SK-N-SH (cell line): ENCODE measurements at regions not wholly inside any gene's neighbourhood (a gene's known extent, or its start where the extent isn't known, plus 50 kb on each side); places are given as distances from the start of the nearest gene placed in this dataset.

Source experiments
- CTCF ChIA-PET: fragments of 300-600, 350-600 bp; formaldehyde crosslinking; extraction: SDS; loops from one replicate; lab custom pipeline; 2021; lab: Yijun Ruan, JAX
- POLR2A ChIA-PET: fragments of 350-600 bp; sonication (Branson Sonifier 250); formaldehyde crosslinking; extraction: SDS; loops from one replicate; lab custom pipeline; 2020; ENCODE audit warnings: antibody characterized with exemption, inconsistent platforms; lab: Yijun Ruan, JAX
- DNase-seq: peaks from one replicate; pipeline ENCODE4 v3.0.0; 2012
- H2AFZ ChIP-seq: fragments of 200-600 bp; sonication (generic); 2 replicates; pipeline ENCODE4 v1.8.1; 2016; ENCODE audit warnings: antibody characterized with exemption, mild to moderate bottlenecking, low read depth
- H3F3A ChIP-seq: fragments of 200-600 bp; sonication (generic); replicated peaks from 2 replicates; pipeline ENCODE3; 2016; ENCODE audit warnings: antibody characterized with exemption, mild to moderate bottlenecking; ENCODE audit not compliant: insufficient read depth
- H3K27ac ChIP-seq, 2 experiments: fragments of 200-500 bp in 1 of 2; fragments of 200-600 bp in 1 of 2; sonication (Bioruptor generic) in 1 of 2; sonication (generic), shearing (Covaris generic) in 1 of 2; 2 replicates each; pipeline versions ENCODE4 v1.5.1 to v1.6.1; 2014 to 2016; ENCODE audit warnings: low read depth in 2 of 2, inconsistent platforms in 1 of 2, low read length in 1 of 2, mild to moderate bottlenecking in 1 of 2, mixed read lengths in 1 of 2
- H3K27me3 ChIP-seq: fragments of 200-600 bp; sonication (generic), shearing (Covaris generic); 2 replicates; pipeline ENCODE4 v1.6.1; 2016; ENCODE audit warnings: mixed run types; ENCODE audit not compliant: insufficient read depth
- H3K36me3 ChIP-seq, 2 experiments: fragments of 200-500 bp in 1 of 2; fragments of 200-600 bp in 1 of 2; sonication (Bioruptor generic) in 1 of 2; sonication (generic) in 1 of 2; replicated peaks in 1 of 2; 2 replicates each; pipeline versions ENCODE3 to v1.5.1; 2014 to 2016; ENCODE audit warnings: low read length in 1 of 2, mild to moderate bottlenecking in 1 of 2; ENCODE audit not compliant: insufficient read depth in 2 of 2, control insufficient read depth in 1 of 2
- H3K4me1 ChIP-seq, 2 experiments: fragments of 200-500 bp in 1 of 2; fragments of 200-600 bp in 1 of 2; sonication (Bioruptor generic) in 1 of 2; sonication (generic), shearing (Covaris generic) in 1 of 2; 2 replicates each; pipeline versions ENCODE4 v1.5.1 to v1.6.1; 2014 to 2016; ENCODE audit warnings: low read depth in 1 of 2, low read length in 1 of 2, mixed run types in 1 of 2; ENCODE audit not compliant: insufficient read depth in 2 of 2, control insufficient read depth in 1 of 2
- H3K4me2 ChIP-seq: fragments of 200-600 bp; sonication (generic), shearing (Covaris generic); 2 replicates; pipeline ENCODE4 v1.6.1; 2017; ENCODE audit warnings: mixed run types
- H3K4me3 ChIP-seq, 2 experiments: fragments of 200-500 bp in 1 of 2; fragments of 200-600 bp in 1 of 2; sonication (Bioruptor generic) in 1 of 2; sonication (generic), shearing (Covaris generic) in 1 of 2; 2 replicates each; pipeline versions ENCODE4 v1.5.1 to v1.8.1; 2014 to 2016; ENCODE audit warnings: low read depth in 2 of 2, inconsistent platforms in 1 of 2, low read length in 1 of 2, mild to moderate bottlenecking in 1 of 2, mixed read lengths in 1 of 2, moderate library complexity in 1 of 2
- H3K79me2 ChIP-seq: fragments of 200-600 bp; sonication (generic); 2 replicates; pipeline ENCODE4 v1.8.1; 2017; ENCODE audit warnings: mild to moderate bottlenecking; ENCODE audit not compliant: insufficient read depth
- H3K9ac ChIP-seq: fragments of 200-600 bp; sonication (generic); 2 replicates; pipeline ENCODE4 v1.6.1; 2017; ENCODE audit warnings: mixed run types
- H3K9me2 ChIP-seq: fragments of 200-600 bp; sonication (generic); 2 replicates; pipeline ENCODE4 v1.6.1; 2017; ENCODE audit warnings: mixed run types
- H3K9me3 ChIP-seq: fragments of 200-600 bp; sonication (generic); 2 replicates; pipeline ENCODE4 v1.6.1; 2017; ENCODE audit warnings: mixed run types, mild to moderate bottlenecking, moderate library complexity
- H4K20me1 ChIP-seq: fragments of 200-600 bp; sonication (generic); 2 replicates; pipeline ENCODE4 v1.6.1; 2017; ENCODE audit warnings: mild to moderate bottlenecking, mixed run types; ENCODE audit not compliant: insufficient read depth
- CHD2 ChIP-seq: fragments of 150-350 bp; IDR thresholded peaks from 2 replicates; pipeline ENCODE4 v1.6.1; 2018; ENCODE audit warnings: low read length; ENCODE audit not compliant: partially characterized antibody
- EP300 ChIP-seq, 2 experiments: IDR thresholded peaks; 2 replicates each; pipeline versions ENCODE4 v1.4.0 to v1.6.1; 2012; ENCODE audit warnings: borderline replicate concordance in 1 of 2, low read depth in 1 of 2, low read length in 1 of 2
- EZH2phosphoT487 ChIP-seq: fragments of 200-600 bp; sonication (generic); IDR thresholded peaks from 2 replicates; pipeline ENCODE4 v1.6.1; 2017; ENCODE audit warnings: low read depth, mixed run types, mild to moderate bottlenecking, antibody characterized with exemption, moderate library complexity, borderline replicate concordance
- FOXJ3 ChIP-seq: sonication (generic); formaldehyde crosslinking; IDR thresholded peaks from 2 replicates; pipeline ENCODE4 v1.5.1; 2020; ENCODE audit warnings: mild to moderate bottlenecking, missing genetic modification reagents
- GABPA ChIP-seq: IDR thresholded peaks from 2 replicates; pipeline ENCODE4 v1.4.0; 2012; ENCODE audit warnings: low read depth, mild to moderate bottlenecking
- GATA2 ChIP-seq: sonication (generic); formaldehyde crosslinking; IDR thresholded peaks from 2 replicates; pipeline ENCODE4 v1.5.0; 2020; ENCODE audit warnings: mild to moderate bottlenecking, missing genetic modification reagents
- JUND ChIP-seq: IDR thresholded peaks from 2 replicates; pipeline ENCODE4 v1.4.0; 2012
- MAX ChIP-seq: IDR thresholded peaks from 2 replicates; pipeline ENCODE4 v1.4.0; 2012; ENCODE audit warnings: low read depth
- MEF2A ChIP-seq: IDR thresholded peaks from 2 replicates; pipeline ENCODE4 v1.4.0; 2012; ENCODE audit warnings: low read depth, borderline replicate concordance
- NRF1 ChIP-seq: IDR thresholded peaks from 2 replicates; pipeline ENCODE4 v1.6.1; 2012; ENCODE audit warnings: low read depth, mild to moderate bottlenecking, low read length
- POLR2AphosphoS5 ChIP-seq: IDR thresholded peaks from 2 replicates; pipeline ENCODE4 v1.6.1; 2012; ENCODE audit warnings: low read depth, low read length
- RCOR1 ChIP-seq: fragments of 150-350 bp; IDR thresholded peaks from 2 replicates; pipeline ENCODE4 v1.6.1; 2017; ENCODE audit warnings: antibody characterized with exemption, low read length
- RXRA ChIP-seq: IDR thresholded peaks from 2 replicates; pipeline ENCODE4 v1.4.0; 2012; ENCODE audit warnings: low read depth, mild to moderate bottlenecking, borderline replicate concordance
- TAF1 ChIP-seq: IDR thresholded peaks from 2 replicates; pipeline ENCODE4 v1.6.1; 2012; ENCODE audit warnings: low read depth, mild to moderate bottlenecking, low read length, moderate library complexity, borderline replicate concordance
- TEAD4 ChIP-seq: IDR thresholded peaks from 2 replicates; pipeline ENCODE4 v1.4.0; 2012; ENCODE audit warnings: mild to moderate bottlenecking, borderline replicate concordance; ENCODE audit not compliant: insufficient read depth
- USF1 ChIP-seq: IDR thresholded peaks from 2 replicates; pipeline ENCODE4 v1.4.0; 2012; ENCODE audit warnings: low read depth, borderline replicate concordance
- ZBTB33 ChIP-seq: IDR thresholded peaks from 2 replicates; pipeline ENCODE4 v1.4.0; 2012; ENCODE audit warnings: low read depth, borderline replicate concordance
- WGBS: methylation state at CpG from one replicate; pipeline ENCODE4 v1.1.6; 2017; ENCODE audit warnings: low lambda C conversion rate; 5-methylcytosine and 5-hydroxymethylcytosine counted together
- TF ChIP-seq, protein P1 (sequence below): IDR thresholded peaks from 2 replicates; pipeline ENCODE4 v1.6.1; 2012; ENCODE audit warnings: mild to moderate bottlenecking, low read depth, low read length, moderate library complexity

DNA sequence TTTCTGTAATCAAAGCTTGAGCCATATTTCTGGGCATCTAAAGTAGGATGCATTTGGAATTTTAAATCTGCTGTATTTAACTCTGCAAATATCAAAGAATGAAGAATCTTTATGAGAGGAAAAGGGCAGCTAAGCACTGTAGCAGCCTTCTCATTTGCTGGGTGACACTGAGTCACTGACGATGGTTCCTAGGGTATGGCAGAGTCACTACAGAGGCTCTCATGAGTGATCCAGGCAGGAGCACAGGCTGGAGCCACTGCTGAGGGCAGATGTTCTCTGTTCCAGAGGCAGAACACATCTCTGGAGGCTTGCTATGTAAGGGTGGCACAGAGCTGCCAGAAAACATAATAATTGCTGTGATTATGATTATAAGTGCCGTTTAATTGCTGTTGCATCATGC, 340.7 kb upstream of the HTR2A start (continued):
- TF ChIP-seq MAX, result no peak

- 64% methylated on average over 1 of the region's 1 CpG for WGBS
- Histone ChIP-seq H3K36me3 (peaks cover 0 to 4% of the 10 kb centered on the region in 2 experiments), H3K4me3 (no peak overlapping the region), H4K20me1 (no peaks in the 10 kb centered on the region), H3K9ac (no peak overlapping the region), H3K4me2 (no peak overlapping the region), H3K9me2 (no peaks in the 10 kb centered on the region), H3K27me3 (no peaks in the 10 kb centered on the region)
- POLR2A ChIA-PET, result no interaction called here
- no peak for TF ChIP-seq EP300 (IDR thresholded peaks at IDR 0.05; ENCODE audit: borderline replicate concordance in 1 of 2, low read depth in 1 of 2, low read length in 1 of 2)
- TF ChIP-seq GATA2 (CRISPR knock-in tag), result no peak
- TF ChIP-seq RCOR1, result no peak
- no peak for TF ChIP-seq EZH2phosphoT487
- no peak for TF ChIP-seq POLR2AphosphoS5
- TF ChIP-seq JUND, result no peak
- TF ChIP-seq ZBTB33, result no peak
- TF ChIP-seq, protein P1, sequence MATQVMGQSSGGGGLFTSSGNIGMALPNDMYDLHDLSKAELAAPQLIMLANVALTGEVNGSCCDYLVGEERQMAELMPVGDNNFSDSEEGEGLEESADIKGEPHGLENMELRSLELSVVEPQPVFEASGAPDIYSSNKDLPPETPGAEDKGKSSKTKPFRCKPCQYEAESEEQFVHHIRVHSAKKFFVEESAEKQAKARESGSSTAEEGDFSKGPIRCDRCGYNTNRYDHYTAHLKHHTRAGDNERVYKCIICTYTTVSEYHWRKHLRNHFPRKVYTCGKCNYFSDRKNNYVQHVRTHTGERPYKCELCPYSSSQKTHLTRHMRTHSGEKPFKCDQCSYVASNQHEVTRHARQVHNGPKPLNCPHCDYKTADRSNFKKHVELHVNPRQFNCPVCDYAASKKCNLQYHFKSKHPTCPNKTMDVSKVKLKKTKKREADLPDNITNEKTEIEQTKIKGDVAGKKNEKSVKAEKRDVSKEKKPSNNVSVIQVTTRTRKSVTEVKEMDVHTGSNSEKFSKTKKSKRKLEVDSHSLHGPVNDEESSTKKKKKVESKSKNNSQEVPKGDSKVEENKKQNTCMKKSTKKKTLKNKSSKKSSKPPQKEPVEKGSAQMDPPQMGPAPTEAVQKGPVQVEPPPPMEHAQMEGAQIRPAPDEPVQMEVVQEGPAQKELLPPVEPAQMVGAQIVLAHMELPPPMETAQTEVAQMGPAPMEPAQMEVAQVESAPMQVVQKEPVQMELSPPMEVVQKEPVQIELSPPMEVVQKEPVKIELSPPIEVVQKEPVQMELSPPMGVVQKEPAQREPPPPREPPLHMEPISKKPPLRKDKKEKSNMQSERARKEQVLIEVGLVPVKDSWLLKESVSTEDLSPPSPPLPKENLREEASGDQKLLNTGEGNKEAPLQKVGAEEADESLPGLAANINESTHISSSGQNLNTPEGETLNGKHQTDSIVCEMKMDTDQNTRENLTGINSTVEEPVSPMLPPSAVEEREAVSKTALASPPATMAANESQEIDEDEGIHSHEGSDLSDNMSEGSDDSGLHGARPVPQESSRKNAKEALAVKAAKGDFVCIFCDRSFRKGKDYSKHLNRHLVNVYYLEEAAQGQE, result no peak
- no peak for TF ChIP-seq GABPA
- TF ChIP-seq TEAD4, result no peak
- no peak for TF ChIP-seq USF1
- no peak for TF ChIP-seq MAX
- no peak for TF ChIP-seq MEF2A
- TF ChIP-seq NRF1, result no peak
- no peak for TF ChIP-seq TAF1
- TF ChIP-seq CHD2, result no peak
- TF ChIP-seq FOXJ3 (CRISPR knock-in tag), result no peak
- no peak for TF ChIP-seq RXRA
- TF ChIP-seq, all 33 proteins: peak for 0
- Histone ChIP-seq H3K9me3 (peaks cover 16% of the 10 kb centered on the region; the same call in 1 of the 2 replicates), H3K4me1 (no peaks in the 10 kb centered on the region), H2AFZ (no peak overlapping the region), H3F3A (no peaks in the 10 kb centered on the region), H3K79me2 (no peaks in the 10 kb centered on the region), H3K27ac (no peak overlapping the region)
- no peak for DNase-seq
- CTCF ChIA-PET, result no interaction called here
Measured at GRCh38 chr13:47233734-47234133, 336.9 kb upstream of the HTR2A start.
